ENCODE measurements at regions not wholly inside any gene's neighbourhood (a gene's known extent, or its start where the extent isn't known, plus 50 kb on each side); places are given as distances from the start of the nearest gene placed in this dataset.
"Not testable (repeated sequence)": the region's sequence is repeated elsewhere in the genome, so short reads cannot be mapped to it uniquely, and the experiment has no call there.

DNA sequence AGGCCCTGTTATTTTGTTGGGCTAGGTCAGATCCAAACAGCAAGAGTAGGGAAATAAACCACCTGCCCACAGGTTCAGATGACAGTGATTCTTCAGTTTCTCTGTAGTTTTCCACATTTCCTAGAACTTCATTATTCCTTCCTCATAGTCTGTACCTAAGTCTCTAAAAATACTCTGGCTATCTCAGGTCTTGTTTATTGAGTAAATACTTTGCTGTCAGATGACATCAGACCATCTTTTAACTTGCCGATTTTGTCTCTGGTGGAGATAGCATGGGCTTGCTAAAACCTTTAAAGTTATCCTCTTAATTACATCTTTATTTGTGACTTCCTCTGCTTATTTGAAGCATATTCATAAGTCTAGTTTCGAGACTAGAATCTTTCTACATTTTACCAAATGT is 155.1 kb upstream of the METTL14 start:
- not testable (repeated sequence) for TF ChIP-seq SRF (IDR thresholded peaks at IDR 0.05; ENCODE audit: low read depth); SP1 (IDR thresholded peaks at IDR 0.05; ENCODE audit: low read depth); POLR2A (IDR thresholded peaks at IDR 0.05; ENCODE audit: borderline replicate concordance, extremely low read depth, insufficient read depth, insufficient read length); CEBPB (IDR thresholded peaks at IDR 0.05; ENCODE audit: low read depth); POLR2AphosphoS5 (IDR thresholded peaks at IDR 0.05; ENCODE audit: low read depth, low read length); EZH2phosphoT487 (IDR thresholded peaks at IDR 0.05; ENCODE audit: borderline replicate concordance); EGR1 (IDR thresholded peaks at IDR 0.05; ENCODE audit: low read depth); RAD21 (IDR thresholded peaks at IDR 0.05; ENCODE audit: low read depth); TCF7L2 (IDR thresholded peaks at IDR 0.05; ENCODE audit: borderline replicate concordance, extremely low read depth, insufficient read depth, insufficient read length); JUND (IDR thresholded peaks at IDR 0.05)
- TF ChIP-seq, protein P1, sequence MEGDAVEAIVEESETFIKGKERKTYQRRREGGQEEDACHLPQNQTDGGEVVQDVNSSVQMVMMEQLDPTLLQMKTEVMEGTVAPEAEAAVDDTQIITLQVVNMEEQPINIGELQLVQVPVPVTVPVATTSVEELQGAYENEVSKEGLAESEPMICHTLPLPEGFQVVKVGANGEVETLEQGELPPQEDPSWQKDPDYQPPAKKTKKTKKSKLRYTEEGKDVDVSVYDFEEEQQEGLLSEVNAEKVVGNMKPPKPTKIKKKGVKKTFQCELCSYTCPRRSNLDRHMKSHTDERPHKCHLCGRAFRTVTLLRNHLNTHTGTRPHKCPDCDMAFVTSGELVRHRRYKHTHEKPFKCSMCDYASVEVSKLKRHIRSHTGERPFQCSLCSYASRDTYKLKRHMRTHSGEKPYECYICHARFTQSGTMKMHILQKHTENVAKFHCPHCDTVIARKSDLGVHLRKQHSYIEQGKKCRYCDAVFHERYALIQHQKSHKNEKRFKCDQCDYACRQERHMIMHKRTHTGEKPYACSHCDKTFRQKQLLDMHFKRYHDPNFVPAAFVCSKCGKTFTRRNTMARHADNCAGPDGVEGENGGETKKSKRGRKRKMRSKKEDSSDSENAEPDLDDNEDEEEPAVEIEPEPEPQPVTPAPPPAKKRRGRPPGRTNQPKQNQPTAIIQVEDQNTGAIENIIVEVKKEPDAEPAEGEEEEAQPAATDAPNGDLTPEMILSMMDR (IDR thresholded peaks at IDR 0.05 in 2 of 3, conservative IDR thresholded peaks at IDR 0.05 in 1 of 3; ENCODE audit: borderline replicate concordance in 1 of 3, insufficient read depth in 1 of 3, low read depth in 2 of 3, low read length in 2 of 3), result not testable (repeated sequence)
- TF ChIP-seq, protein P2, sequence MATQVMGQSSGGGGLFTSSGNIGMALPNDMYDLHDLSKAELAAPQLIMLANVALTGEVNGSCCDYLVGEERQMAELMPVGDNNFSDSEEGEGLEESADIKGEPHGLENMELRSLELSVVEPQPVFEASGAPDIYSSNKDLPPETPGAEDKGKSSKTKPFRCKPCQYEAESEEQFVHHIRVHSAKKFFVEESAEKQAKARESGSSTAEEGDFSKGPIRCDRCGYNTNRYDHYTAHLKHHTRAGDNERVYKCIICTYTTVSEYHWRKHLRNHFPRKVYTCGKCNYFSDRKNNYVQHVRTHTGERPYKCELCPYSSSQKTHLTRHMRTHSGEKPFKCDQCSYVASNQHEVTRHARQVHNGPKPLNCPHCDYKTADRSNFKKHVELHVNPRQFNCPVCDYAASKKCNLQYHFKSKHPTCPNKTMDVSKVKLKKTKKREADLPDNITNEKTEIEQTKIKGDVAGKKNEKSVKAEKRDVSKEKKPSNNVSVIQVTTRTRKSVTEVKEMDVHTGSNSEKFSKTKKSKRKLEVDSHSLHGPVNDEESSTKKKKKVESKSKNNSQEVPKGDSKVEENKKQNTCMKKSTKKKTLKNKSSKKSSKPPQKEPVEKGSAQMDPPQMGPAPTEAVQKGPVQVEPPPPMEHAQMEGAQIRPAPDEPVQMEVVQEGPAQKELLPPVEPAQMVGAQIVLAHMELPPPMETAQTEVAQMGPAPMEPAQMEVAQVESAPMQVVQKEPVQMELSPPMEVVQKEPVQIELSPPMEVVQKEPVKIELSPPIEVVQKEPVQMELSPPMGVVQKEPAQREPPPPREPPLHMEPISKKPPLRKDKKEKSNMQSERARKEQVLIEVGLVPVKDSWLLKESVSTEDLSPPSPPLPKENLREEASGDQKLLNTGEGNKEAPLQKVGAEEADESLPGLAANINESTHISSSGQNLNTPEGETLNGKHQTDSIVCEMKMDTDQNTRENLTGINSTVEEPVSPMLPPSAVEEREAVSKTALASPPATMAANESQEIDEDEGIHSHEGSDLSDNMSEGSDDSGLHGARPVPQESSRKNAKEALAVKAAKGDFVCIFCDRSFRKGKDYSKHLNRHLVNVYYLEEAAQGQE (IDR thresholded peaks at IDR 0.05; ENCODE audit: low read depth), result not testable (repeated sequence)
